ENCODE measurements at regions not wholly inside any gene's neighbourhood (a gene's known extent, or its start where the extent isn't known, plus 50 kb on each side); places are given as distances from the start of the nearest gene placed in this dataset.

DNA sequence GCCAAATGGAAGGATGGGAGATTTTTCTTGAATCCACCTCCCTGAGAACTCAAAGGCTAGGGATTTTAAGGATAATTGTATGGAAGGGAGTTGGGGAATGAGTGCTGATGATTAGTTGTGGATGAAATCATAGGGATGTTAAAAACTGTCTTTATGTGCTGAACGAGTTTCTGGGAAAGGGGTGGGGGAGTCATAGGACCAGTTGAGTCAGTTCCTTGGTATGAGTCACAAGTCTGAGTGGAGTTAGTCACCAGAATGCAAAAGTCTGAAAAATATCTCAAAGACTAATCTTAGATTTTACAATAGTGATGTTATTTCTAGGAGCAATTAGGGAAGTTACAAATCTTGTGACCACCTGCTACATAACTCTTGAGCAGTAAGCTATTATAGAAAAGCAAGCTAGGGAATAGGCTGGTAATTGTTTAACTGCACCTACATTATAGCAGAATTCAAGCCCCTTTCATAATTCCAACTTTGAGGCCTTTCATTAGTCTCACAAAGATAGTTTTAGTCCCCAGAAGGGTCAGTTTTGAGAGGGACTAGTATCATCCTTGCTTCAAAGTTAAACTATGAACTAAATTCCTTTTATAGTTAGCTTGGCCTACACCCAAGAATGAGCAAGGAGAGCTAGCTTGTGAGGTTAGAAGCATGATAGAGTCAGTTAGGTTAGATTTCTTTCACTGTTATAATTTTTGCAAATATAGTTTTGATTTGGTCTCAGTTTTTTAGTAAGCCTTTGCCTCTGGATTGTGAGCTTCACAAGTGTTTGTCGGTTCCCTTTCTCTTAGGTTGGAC lies 668.0 kb downstream of the ETS1 start:
- DNase-seq, result no peak

DNA sequence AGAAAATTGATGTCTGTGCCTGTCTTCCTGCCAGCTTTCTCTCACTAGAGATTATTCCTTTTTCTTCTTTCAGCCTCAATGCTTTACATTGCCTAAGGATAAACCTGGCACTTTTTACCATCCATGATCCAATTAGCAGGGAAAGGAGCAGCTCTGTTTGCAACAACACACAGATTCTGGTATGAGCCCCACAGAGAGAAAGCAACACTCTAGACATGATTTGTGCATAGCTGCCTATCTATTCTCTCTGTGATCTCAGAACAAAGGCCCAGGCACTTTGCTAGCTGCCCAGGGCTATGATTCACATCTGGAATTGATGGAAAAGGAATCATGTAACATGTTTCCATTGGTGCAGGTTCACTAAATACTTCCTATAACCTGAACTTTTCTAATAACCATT lies 685.0 kb downstream of the ETS1 start:
- DNase-seq, result no peak

DNA sequence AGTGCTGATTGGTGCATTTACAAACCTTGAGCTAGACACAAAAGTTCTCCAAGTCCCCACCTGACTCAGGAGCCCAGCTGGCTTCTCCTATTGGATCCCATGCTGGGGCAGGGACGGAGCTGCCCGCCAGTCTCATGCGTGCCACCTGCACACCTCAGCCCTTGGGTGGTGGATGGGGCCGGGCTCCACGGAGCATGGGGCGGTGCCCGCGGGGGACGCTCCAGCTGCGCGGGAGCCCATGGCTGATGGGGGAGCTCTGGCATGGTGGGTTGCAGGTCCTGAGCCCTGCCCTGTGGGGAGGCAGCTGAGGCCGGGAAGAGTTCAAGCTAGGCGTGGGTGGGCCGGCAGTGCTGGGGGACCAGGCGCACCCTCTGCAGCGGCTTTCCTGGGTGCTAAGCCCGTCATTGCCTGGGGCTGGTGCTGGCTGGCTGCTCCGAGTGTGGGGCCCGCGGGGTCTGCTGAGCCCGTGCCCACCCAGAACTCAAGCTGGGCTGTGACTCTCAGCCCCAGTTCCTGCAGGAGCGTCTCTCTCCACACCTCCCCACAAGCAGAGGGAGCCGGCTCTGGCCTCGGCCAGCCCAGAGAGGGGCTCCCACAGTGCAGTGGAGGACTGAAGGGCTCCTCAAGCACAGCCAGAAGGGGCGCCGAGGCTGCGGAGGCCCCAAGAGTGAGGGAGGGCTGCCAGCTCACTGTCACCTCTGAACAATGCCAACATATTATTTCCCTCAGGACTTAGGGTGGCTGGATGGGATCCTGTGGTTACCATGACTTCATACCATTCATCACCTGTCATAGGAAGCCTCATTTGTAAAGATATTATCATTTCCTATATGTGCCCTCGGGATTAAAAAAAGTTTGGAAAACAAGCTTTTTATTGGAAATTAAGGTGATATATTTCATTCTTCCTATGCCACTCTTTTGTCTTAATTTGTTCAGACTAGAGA lies 688.7 kb downstream of the ETS1 start:
- DNase-seq, result no peak

DNA sequence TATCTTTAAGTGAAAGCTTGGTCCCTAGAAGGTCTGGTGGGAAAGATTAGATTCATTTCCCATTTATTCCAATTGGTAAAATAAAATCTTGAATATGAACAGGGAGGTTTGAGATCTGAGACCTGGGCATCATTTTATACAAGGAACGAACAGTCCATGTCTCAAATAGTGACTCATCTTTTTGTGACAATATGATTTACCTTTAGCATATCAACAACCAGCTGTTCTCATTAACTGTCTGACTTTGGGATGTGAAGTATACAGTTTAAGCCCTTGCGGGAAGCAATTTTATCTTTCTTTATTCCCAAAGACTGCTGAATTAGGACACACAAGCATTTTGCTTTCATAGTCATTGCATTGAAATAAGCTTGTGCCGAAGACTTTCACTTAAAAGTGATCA lies 691.6 kb downstream of the ETS1 start:
- DNase-seq, result no peak

DNA sequence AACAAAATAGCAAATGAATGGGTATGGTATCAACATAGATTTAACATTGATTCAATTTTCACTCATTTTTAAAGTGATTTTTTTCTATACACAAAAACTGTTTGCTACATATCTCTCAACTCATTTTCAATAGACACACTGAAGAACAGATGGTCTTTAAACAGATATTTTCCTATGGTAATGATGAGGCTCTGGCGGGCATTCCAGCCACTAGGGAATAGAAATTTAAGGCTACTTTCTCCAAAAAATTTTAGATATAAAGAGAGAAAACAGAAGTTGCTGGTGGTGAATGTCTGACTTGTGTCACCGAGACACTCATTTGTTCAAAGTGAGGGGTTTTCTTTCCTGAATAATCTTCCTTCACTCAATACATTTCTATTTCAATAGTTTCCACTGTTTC lies 693.0 kb downstream of the ETS1 start:
- DNase-seq, result no peak

DNA sequence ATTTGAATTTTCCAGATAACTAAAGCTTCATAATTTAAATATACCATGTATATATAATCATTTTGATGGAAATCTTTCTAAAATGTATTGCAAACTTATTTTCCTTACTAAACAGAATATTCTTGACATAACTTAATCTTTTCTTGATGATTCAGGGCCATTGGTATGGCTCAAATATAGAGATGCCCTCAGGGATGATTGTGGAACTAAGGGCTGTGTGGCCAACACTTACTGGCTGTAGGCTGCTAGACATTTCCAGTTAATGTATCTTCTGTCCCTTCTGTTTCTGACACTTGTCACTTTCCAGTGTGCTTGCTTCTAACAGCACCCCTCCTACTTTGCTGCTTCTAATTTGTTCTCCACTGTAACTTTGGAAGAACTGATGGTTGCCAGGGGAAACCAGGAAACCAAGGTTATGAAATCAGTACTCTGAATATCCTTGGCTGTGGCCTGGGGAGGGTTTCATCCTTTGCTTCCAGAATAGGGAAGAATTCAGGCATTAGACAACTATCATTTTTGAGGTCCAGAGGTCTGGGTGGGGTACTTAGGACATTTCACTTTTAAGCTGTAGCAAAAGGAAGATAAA lies 697.2 kb downstream of the ETS1 start:
- no peak for DNase-seq

DNA sequence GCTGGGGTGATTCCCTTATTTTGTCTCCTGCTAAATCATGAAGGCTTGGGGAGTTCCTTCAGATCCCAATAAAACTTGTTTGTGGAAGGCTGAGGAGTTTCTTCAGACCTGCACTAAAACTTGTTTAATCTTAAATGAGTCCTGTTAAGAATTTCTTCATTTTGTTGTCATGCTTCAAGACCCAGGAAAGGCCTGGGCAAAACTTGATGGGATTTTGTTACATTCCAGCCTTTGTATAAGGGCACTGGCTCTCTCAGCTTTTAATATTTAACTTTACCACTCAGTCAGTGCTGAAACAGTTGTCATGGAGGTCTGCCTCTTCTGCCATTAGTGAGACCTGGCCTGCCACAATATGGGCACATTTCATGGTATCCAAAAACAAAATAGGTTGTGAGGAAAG lies 699.0 kb downstream of the ETS1 start:
- no peak for DNase-seq

DNA sequence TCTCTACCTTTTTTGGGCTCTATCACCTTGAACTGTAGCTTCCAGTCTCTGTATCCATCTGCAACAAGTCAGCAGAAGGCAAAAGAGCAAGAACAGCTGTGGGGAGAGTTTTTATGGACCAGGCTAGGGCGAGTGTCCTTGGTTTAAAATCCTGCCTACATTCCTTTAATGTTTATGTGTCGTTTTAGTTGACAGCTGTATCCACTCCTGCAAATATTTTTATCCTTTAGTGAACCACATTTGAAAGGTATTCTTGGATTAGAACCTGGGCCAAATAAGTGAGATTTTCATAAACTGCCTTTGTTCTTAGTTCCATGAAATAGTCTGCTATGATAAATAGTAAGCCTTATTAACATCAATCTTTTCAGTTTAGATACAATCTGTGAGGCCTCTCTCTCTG lies 712.2 kb downstream of the ETS1 start:
- no peak for DNase-seq

DNA sequence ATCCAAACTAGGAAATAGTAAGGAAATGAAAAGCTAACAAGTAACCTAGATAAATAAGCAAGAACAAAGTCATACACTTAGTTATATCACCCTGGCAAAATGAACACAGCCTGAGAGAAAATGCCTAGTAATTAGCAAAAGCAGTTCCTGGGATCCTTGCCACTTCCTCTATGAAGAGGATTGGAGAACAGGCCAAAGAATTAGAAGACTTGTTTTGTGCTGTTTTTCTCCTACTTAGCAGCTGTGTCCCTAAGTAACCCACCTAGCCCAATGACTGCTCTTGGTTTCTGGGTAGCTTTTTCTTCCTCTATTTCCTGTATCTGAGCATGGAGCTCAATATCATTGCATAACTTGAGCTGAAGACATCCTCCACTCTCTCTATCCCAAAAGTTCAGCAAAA lies 713.9 kb downstream of the ETS1 start:
- no peak for DNase-seq

DNA sequence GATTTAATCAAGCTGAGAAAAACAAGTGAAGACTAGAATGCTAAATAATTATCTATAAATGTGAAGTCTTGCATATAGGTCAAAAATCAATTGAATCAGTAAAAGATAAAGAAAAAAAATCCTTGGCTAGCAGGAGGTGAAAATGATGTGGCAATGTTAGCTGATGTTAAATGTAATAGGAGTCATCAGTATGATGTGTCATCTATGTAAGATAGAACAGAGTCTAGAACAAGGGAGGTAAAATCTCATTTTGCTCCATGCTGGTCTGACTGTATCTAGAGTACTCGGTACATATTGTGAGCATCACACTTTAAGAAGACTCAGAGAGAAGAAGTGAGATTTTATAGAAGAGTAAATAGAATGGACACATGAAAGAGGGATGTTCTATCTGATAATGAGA lies 721.2 kb downstream of the ETS1 start:
- DNase-seq, result no peak

DNA sequence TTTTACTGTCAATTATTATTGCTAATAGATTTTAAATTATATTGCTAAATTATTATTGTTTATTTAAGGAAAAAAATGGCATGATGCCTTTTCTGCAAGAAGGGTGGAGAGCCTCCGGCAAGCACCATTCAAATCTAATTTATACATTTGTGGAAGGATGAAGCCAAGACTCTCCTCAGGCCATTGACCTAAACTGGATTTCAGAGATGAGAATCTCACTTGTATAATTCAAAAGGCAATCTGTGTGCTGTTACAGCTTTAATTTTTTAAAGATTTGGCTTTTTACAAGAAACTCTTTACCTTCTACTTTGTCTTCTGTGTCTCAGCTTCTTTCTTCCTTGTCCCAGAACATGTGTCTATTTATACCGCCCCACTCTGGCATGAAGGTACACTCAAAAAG lies 722.5 kb downstream of the ETS1 start:
- no peak for DNase-seq

DNA sequence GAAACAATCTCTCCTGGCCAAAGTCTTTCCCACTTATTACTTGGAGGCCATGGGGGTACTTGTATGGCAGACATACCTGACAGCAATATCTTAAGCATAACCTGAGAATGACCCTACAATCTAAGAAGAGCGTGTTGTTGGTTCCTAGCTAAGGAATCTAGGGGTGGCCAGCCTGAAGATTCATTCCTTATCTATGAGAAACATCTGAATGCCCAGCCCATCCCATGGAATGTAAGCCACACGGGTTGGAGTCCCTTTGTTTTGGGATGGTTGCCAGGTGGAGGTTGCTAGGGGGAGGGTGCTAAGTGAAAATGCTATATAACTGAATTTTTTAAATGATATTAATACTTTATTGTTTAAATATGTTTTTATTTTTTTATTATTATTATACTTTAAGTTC lies 725.0 kb downstream of the ETS1 start:
- no peak for DNase-seq

DNA sequence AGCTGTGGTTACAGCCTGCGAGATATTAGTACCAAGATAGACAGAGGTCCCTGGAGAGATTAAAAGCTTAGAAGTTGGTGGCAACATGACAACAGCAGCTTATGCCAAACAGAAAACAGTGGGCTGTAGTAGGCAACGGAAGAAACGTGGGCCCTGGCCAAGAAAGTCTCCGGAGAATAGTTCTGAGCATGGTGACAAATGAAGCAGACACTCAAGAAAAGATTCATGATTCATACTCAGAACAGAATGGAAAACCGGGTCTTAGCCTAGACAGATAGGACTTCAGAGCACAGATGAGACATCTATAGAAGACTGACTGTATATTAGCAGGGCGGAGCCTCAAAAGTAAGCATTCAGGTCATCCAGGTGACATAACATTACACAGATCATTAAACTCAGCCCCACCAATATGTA lies 727.4 kb downstream of the ETS1 start:
- no peak for DNase-seq

DNA sequence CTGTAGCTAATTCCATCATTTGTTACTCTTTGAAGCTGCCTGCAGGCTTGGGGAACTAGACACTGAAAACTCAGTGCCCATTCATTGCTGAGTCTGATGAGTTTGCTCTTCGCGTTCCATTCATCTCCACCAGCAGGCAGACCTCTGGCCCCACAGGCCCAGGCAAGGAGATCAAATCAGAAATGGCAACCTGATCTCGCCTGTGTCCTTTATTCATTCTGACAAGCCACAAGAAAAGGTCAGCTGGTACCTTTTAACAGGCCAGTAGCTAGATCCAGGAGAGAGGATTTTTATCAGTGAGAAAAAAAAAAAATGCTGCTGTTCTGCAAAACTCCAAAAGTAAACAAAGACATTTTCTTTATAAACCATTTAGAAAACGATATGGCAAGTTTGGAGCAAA lies 742.5 kb downstream of the ETS1 start:
- no peak for DNase-seq

DNA sequence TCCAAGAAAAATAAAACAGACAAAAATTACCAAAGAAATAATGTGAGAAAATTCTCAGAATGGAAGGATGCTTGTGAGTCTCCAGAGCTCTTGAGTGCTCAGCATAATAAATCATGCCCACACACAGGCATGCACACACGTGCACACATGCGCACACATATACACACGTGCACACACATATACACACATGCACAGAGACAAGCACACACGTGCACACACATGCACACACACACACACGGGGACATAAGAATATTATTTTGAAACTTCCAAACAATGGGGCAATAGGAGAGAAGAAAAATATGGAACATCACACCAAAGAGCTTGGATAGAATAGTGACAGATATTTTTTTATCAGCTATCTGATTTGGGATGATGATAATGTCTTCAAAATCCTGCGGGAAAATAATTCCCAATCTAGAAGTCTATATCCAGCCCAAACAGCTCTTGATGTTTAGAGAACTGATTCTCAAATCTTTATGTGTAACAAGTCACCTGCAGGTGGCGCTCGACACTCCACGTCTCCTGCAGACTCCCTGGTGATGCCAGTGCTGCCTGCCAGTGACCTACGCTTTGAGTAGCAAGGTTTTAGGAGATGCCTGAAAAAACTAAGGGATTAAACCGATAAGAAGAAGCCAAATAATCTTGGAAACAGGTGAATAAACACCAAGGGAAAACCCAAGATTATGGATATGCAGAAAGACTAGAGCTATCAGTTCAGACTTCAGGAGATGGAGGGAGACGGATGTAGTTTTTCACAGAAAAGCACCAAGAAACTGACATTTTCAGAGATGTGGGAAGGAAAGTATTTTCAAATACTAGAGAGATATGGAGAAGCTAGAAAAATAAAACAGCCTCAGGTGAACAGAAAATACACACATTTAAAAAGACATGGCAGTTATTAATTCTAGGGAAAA lies 743.6 kb downstream of the ETS1 start:
- DNase-seq, result peak; percentile 28

DNA sequence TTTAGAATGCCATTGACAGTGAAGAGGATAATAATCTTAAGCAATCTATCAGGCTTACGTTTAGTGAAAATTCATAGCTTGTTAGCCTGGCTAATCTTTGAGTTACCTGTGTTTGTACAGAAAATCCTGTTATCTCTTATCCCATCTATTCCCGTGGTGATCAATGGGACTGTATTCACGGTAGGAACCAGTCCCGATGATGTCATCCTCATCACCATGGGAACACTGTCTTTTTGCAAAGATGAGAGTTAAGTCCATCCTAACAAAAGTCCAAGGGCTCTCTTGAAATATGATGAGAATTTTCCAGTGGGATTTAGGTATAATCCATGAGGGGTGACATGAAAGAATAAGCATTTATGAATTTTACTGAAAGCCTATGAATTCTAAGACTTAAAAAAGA lies 762.2 kb downstream of the ETS1 start:
- DNase-seq, result no peak

DNA sequence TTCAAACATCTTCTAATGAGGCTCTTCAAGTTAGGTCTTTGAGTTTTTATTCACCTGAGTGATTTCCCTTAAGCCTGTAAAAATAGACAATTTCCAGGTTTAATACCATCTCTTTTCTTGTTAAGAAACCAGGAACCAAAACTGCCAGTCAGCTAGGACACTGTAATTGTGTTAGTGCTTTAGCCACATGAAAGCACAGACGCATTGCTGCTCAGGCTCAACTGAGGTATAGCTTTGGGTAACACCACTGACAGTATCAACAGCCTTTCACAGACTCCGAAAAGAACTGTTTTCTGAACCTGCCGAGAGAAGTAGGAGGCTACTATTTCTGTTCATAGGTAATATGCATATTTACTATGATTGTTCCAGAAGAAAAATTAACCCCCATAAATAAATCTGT lies 768.7 kb downstream of the ETS1 start:
- DNase-seq, result no peak

DNA sequence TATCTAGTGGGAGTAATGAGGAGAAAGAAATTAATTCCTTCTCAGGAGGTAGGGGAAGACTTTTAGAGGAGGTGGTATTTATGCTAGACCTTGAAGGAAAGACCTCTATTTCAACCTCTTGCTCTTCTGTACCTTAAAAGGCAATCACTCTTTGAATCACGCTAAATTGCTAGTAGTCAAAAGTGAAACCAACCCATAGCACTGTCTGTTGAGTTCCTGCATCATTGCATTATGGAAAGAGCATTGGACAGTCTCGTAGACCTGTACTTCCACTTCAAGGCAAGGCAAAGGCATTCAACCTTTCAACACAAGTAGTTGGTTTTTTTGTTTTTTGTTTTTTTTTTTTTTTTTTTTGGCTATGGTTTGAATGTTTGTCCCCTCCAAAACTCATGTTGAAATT lies 770.4 kb downstream of the ETS1 start:
- no peak for DNase-seq

DNA sequence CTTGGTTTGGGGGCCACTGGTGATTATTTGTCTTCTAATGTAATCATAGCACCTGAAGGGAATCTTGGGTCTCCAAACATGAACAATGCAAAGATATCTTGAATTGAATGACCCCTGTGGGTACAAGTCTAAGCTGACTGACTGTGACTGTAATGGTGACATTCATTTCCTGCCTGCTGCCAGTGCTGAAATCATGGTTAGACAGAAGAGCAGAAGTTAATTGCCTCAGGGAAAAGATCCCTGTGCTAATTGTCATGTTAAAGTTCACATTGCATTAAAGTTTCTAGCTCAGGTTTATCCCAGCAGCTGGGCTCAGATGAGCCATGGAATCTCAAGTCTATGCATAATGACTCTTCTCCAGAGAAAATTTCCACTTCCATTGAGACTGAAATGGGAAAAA lies 772.0 kb downstream of the ETS1 start:
- no peak for DNase-seq

DNA sequence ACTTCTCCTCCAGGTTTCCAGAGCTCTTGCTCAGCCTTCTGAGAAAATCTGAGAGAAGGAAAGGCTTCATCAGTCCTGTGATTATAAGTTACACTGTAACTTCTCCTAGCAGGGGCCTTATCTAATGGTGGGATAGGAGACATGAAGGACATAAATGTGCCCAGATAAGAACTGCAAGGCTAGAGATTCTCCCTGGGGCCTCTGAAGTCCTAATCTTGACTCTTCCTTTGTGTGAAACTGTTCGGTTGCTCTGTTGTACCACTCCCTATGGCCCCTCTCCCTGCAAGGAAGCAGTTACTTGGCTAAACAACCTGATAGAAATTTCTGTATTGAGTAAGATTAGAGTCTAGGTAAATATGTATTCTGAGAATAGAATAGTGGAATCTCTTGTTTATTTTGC lies 780.9 kb downstream of the ETS1 start:
- no peak for DNase-seq

DNA sequence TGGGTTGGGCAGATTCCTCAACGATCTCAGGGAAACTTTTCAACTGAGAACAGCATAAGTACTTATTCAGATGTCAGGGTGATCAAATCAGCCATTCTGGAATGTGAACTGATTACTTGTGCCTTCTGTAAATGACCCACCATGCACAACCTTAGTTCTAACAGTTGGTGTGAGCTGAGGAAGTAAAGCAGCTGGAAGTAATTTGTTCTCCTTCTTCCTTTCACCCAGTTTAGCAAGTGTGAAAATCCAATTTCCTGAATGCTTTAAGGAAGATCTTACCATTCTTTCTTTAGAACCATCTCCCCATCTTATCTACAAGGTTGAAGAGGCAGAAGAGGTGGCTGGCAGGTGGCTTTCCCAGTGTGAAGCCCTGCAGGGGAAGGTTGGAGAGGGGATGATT lies 781.6 kb downstream of the ETS1 start:
- DNase-seq, result no peak

DNA sequence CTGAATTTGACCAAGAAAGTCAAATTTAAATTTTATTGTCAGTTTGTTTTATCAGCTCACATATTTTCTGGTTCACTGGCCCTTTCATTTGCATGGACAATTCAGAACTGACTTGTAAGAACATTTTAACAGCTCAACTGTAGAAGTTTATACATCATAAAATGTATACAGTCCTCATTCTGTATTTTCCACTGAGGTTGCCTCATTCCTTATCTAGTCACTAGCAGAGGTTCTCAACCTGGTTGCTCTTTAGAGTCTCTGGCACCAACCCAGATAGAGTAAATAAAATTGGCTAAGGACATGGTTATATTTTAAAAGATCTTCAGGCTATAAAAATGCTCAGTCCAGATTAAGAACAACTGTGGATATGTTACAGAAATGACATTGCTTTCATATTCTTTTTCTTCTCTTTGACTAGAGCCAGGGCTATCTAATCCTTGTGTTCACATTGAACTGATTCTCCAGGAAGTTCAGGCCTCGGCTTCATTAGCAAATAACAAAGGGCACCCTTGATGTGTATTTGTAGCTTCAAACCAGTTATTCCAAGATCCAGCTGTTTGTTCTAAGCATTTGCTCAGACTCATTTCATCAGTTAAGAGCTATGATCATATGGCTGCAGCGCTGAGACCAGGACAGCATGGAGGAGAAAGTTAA lies 782.5 kb downstream of the ETS1 start:
- no peak for DNase-seq
